Effector memory CD8-positive, alpha-beta T cell (primary cell): ENCODE measurements at regions not wholly inside any gene's neighbourhood (a gene's known extent, or its start where the extent isn't known, plus 50 kb on each side); places are given as distances from the start of the nearest gene placed in this dataset.
A peak's percentile ranks its signal among the peaks of the same experiment; 100 is the strongest.

Experiments used
- ATAC-seq: fragments of 150-1000 bp; cut with Tn5 transposase; replicated peaks from 2 replicates; pipeline ENCODE4 v1.10.0; 2021; ENCODE audit warnings: mild to moderate bottlenecking, moderate library complexity
- DNase-seq, 3 experiments: peaks; one replicate each; pipeline ENCODE4 v3.0.0; 2021
- H3K27ac Mint-ChIP-seq, 2 donors: one replicate each; pipeline ENCODE4 v1.8.0; 2022; ENCODE audit warnings: mild to moderate bottlenecking in 2 of 2, mixed read lengths in 2 of 2, moderate library complexity in 2 of 2
- H3K27me3 Mint-ChIP-seq, 2 donors: one replicate each; pipeline ENCODE4 v1.8.0; 2022; ENCODE audit warnings: mixed read lengths in 2 of 2
- H3K36me3 Mint-ChIP-seq: one replicate; pipeline ENCODE4 v1.8.0; 2022; ENCODE audit warnings: mild to moderate bottlenecking, moderate library complexity, mixed read lengths; ENCODE audit not compliant: insufficient read depth
- H3K4me1 Mint-ChIP-seq, 2 donors: one replicate each; pipeline ENCODE4 v1.8.0; 2022; ENCODE audit warnings: low read depth in 2 of 2, mixed read lengths in 2 of 2
- H3K4me3 Mint-ChIP-seq, 2 donors: one replicate each; pipeline ENCODE4 v1.8.0; 2022; ENCODE audit warnings: mild to moderate bottlenecking in 2 of 2, mixed read lengths in 2 of 2, moderate library complexity in 2 of 2
- H3K9me3 Mint-ChIP-seq, 2 donors: one replicate each; pipeline ENCODE4 v1.8.0; 2022; ENCODE audit warnings: mixed read lengths in 2 of 2

DNA sequence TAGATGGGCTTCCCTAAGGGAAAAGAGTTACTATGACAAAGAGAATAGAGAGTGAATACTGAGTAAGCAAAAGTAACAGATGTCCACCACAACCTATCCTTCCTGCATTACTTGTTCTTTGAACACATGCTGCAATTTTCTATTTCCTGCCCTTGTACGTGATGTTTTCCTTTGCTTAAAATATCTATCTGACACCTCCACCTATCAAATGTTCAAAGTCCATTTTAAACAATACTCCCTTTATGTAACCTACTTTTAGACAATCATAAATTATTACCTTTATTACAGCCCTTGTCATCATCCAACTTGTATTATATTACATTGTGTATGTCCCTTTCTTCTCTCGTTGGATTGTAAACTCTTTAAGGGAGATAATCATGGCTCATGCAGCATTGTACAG is 147.2 kb upstream of the DYRK2 start:
- Mint-ChIP-seq H3K27ac (peak overlapping the region in 1 of 2 donors; percentile 14), H3K27me3 (no peaks in the 10 kb centered on the region), H3K4me1 (peaks cover 6 to 9% of the 10 kb centered on the region in 2 donors), H3K4me3 (no peak overlapping the region), H3K9me3 (peaks cover 0 to 1% of the 10 kb centered on the region in 2 donors), H3K36me3 (no peaks in the 10 kb centered on the region)
- DNase-seq, result no peak
- ATAC-seq, result no peak

DNA sequence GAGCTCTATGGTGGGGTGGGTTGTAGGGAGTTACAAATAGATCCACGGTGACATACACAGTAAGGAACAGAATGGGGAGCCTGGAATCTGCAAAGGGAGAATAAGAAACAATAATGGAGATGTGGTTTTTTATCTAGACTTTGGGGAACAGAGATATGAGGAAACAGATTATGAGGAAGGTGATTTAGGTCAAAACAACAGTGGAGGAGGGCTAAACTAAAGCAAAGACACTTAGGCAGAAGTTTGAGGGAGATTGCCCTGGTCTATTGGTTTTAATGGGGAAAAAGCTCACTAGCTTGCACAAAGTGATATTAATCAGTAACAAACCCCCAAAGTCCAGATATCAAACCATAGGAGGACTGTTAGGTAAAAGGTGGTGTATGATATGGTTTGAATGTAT is 144.5 kb upstream of the DYRK2 start:
- no peak overlapping the region for H3K4me3 Mint-ChIP-seq
- peaks cover 0 to 1% of the 10 kb centered on the region in 2 donors for H3K9me3 Mint-ChIP-seq
- no peak overlapping the region for H3K27ac Mint-ChIP-seq
- H3K27me3 Mint-ChIP-seq, result no peaks in the 10 kb centered on the region
- ATAC-seq (no peak), DNase-seq (no peak)
- peaks cover 6 to 12% of the 10 kb centered on the region in 2 donors for H3K4me1 Mint-ChIP-seq
- no peaks in the 10 kb centered on the region for H3K36me3 Mint-ChIP-seq

DNA sequence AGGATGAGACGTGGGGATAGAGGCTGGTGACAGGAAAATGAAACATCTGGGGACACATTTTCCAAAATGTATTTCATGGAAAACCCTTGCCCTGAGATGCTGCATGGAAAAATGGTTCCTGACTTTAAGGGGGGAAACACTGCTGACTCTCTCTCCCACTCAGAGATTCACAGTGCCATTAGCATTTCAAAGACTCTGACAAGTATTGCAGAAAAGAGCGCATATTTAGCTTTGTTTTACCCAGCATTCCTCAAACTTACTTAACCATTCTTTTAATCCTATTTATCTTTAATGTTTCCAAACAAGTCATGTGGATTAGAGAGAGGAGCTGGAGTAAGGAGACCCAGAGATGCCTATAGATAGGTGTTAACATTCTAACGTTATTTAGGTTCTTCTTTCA is 141.8 kb upstream of the DYRK2 start:
- peaks cover 0 to 1% of the 10 kb centered on the region in 2 donors for H3K9me3 Mint-ChIP-seq
- H3K4me3 Mint-ChIP-seq, result no peak overlapping the region
- DNase-seq (no peak), ATAC-seq (no peak)
- no peaks in the 10 kb centered on the region for H3K27me3 Mint-ChIP-seq
- H3K4me1 Mint-ChIP-seq, result peaks cover 0 to 4% of the 10 kb centered on the region in 2 donors
- H3K36me3 Mint-ChIP-seq, result no peaks in the 10 kb centered on the region
- H3K27ac Mint-ChIP-seq, result no peak overlapping the region

DNA sequence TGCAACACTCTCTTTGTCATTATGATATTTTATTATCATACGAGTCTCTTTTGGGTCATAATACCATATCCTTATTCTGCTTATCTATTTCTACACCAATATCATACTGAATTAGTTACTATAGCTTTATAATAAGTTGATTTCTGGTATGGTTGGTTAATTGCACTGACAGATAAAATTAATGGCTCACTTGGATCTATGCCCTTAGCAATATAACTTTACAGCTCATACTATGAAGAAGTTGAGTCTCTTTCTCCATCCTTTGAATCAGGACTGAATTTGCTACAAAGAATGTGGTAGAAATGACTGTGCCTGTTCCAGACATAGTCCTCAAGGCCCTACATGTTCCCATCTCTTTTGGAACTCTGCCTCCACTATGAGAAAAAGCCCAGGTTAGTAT is 139.7 kb upstream of the DYRK2 start:
- Mint-ChIP-seq H3K9me3 (peaks cover 0 to 2% of the 10 kb centered on the region in 2 donors), H3K27ac (no peak overlapping the region), H3K4me1 (peaks cover 6 to 14% of the 10 kb centered on the region in 2 donors), H3K36me3 (no peaks in the 10 kb centered on the region), H3K27me3 (no peaks in the 10 kb centered on the region), H3K4me3 (no peak overlapping the region)
- no peak for ATAC-seq
- no peak for DNase-seq

GRCh38 chr12:67509666-67510386 is 138.7 kb upstream of the DYRK2 start:
- Mint-ChIP-seq H3K27me3 (no peaks in the 10 kb centered on the region), H3K36me3 (no peaks in the 10 kb centered on the region), H3K4me1 (peaks cover 10 to 21% of the 10 kb centered on the region in 2 donors), H3K4me3 (no peak overlapping the region), H3K9me3 (peaks cover 0 to 2% of the 10 kb centered on the region in 2 donors), H3K27ac (no peak overlapping the region)
- DNase-seq (no peak), ATAC-seq (no peak)

GRCh38 chr12:67512061-67512460 is 136.5 kb upstream of the DYRK2 start:
- Mint-ChIP-seq H3K27ac (peak overlapping the region in 1 of 2 donors; percentile 67), H3K9me3 (peaks cover 0 to 2% of the 10 kb centered on the region in 2 donors), H3K27me3 (no peaks in the 10 kb centered on the region), H3K4me1 (peaks cover 32 to 40% of the 10 kb centered on the region in 2 donors), H3K4me3 (no peak overlapping the region), H3K36me3 (peaks cover 2% of the 10 kb centered on the region)
- no peak for ATAC-seq
- no peak for DNase-seq

DNA sequence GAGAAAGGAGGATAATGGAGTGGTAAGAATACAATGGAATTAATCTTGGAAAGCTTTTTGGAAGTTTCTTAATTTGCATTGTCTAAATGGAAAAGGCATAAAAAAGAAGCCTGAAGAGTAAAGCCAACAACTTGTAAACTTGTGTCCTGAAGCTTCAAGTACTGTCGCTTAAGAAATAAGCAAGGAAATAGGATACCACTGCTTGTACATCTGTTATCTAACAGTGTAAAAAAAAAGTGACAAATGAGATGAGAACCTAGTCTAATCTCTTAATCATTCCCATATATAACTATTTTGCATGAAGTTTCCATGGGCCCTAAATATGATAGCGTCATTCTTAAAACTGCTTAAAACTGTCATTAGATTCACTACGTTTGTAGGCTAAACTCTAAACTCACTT is 134.0 kb upstream of the DYRK2 start:
- ATAC-seq, result no peak
- Mint-ChIP-seq H3K27ac (peak overlapping the region; percentile 84 to 88), H3K9me3 (peaks cover 0 to 2% of the 10 kb centered on the region in 2 donors), H3K4me3 (peak overlapping the region in 1 of 2 donors; percentile 22), H3K36me3 (peaks cover 2% of the 10 kb centered on the region), H3K27me3 (no peaks in the 10 kb centered on the region), H3K4me1 (peaks cover 35 to 42% of the 10 kb centered on the region in 2 donors)
- no peak for DNase-seq

DNA sequence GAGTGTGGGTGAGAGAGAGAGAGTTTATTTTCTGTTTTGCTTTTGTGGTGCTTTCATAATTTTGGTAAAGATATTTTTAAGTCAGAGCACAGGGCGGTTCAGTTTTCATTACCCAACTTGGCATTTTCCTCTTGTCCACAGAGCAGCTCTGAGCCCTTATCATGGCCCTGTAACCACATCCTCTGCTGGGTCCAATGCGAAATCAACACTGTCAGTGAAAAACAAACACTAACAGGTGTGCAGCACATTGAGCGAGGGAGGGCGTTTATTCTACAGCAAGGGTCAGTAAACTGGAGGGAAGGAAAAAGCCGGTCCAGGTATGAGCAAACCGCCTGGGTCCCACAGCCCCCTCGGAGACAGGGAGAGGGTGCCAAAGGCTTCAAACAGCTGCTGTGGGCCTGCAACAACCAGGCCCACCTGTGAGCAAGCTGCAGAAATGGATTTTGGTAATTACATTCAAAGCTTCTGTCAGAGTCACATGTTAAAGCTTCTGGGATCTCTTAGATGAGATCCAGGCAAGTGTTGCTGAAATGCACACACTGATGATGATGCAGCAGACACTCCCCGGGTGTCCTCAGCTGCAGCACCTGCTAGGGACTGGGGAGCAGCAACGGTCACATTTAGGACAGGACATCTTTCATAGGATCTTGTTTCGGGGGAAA is 132.7 kb upstream of the DYRK2 start:
- Mint-ChIP-seq H3K9me3 (peaks cover 0 to 2% of the 10 kb centered on the region in 2 donors), H3K27me3 (no peaks in the 10 kb centered on the region), H3K36me3 (peaks cover 2% of the 10 kb centered on the region), H3K27ac (peak overlapping the region; percentile 84 to 88), H3K4me1 (peaks cover 35 to 42% of the 10 kb centered on the region in 2 donors), H3K4me3 (peak overlapping the region; percentile 58 to 70)
- ATAC-seq (peak; percentile 97), DNase-seq (peak; percentile 26 to 43 (median 28))

DNA sequence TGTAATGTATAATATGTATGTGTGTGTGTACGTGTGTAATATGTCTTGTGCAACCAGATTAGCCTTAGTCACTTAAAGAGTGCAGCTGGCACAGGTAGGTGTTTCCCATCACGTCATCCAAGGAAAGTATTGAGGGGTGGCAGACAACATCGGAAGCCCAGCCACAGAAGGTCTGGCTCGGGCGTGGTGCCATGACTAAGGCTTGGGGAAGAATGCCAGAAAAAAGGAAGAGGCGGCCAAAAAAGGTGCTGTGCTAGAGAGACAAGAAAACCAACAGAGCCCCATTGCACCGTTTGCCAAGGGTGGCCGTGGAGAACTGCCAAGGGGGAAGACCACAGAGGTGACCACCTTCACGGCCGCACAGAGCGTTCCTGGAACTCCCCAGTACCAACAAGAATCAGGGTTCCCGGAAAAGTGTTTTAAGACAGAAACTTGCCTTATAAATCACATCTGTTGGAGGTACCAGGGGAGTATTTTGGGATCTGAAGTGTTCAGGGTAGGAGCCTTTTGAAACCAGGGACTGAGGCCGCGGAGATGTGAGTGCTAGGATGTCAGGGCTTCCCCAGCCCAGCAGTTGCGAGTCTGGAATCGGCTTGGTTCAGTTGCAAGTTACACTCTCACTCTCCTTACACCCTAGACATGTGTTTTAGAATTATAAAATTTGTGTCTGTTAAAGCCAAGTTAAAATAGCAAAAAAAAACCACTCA is 131.2 kb upstream of the DYRK2 start:
- Mint-ChIP-seq H3K27me3 (no peaks in the 10 kb centered on the region), H3K4me1 (peaks cover 34 to 38% of the 10 kb centered on the region in 2 donors), H3K27ac (peak overlapping the region in 1 of 2 donors; percentile 88), H3K4me3 (no peak overlapping the region), H3K36me3 (peaks cover 2% of the 10 kb centered on the region), H3K9me3 (peaks cover 0 to 2% of the 10 kb centered on the region in 2 donors)
- no peak for ATAC-seq
- DNase-seq, result no peak

- no peak overlapping the region for H3K4me3 Mint-ChIP-seq
- ATAC-seq, result no peak
- H3K27me3 Mint-ChIP-seq, result no peaks in the 10 kb centered on the region
- peaks cover 25% of the 10 kb centered on the region in 2 donors for H3K4me1 Mint-ChIP-seq
- no peak for DNase-seq
- H3K36me3 Mint-ChIP-seq, result peaks cover 2% of the 10 kb centered on the region
- no peak overlapping the region for H3K27ac Mint-ChIP-seq
- H3K9me3 Mint-ChIP-seq, result no peaks in the 10 kb centered on the region
These were observed 128.8 kb upstream of the DYRK2 start for GRCh38 chr12:67519484-67520433.

- Mint-ChIP-seq H3K4me1 (peaks cover 18 to 20% of the 10 kb centered on the region in 2 donors), H3K9me3 (no peaks in the 10 kb centered on the region), H3K4me3 (no peak overlapping the region), H3K36me3 (peaks cover 2% of the 10 kb centered on the region), H3K27me3 (no peaks in the 10 kb centered on the region), H3K27ac (peak overlapping the region in 1 of 2 donors; percentile 33)
- ATAC-seq (no peak), DNase-seq (no peak)
These were observed 127.9 kb upstream of the DYRK2 start for GRCh38 chr12:67520606-67521005.

DNA sequence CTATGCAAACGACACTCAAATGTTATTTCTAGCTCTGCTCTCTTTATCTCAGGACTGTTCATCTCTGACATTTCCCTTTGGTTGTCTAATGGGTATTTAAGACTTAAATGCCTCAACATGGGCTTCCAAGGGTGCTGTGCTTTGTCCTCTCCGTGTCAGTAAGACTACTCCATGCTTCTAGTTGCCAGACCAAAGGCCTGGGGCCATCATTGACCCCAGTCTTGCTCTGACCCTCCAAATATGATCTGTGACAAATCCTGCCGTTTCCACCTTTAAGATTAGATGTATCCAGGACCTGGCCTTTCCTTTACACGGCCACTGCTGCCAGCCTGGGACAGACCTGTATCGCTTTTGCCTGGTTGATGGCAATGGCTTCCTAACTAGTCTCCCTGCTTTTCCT is 126.3 kb upstream of the DYRK2 start:
- H3K27me3 Mint-ChIP-seq, result no peaks in the 10 kb centered on the region
- no peak overlapping the region for H3K4me3 Mint-ChIP-seq
- ATAC-seq, result no peak
- H3K4me1 Mint-ChIP-seq, result peaks cover 10 to 15% of the 10 kb centered on the region in 2 donors
- H3K36me3 Mint-ChIP-seq, result no peaks in the 10 kb centered on the region
- no peak overlapping the region for H3K27ac Mint-ChIP-seq
- DNase-seq, result no peak
- no peaks in the 10 kb centered on the region for H3K9me3 Mint-ChIP-seq

- no peak for ATAC-seq
- H3K4me3 Mint-ChIP-seq, result no peak overlapping the region
These were observed 125.0 kb upstream of the DYRK2 start for GRCh38 chr12:67523538-67523937.

More at GRCh38 chr12:67523538-67523937, 125.0 kb upstream of the DYRK2 start:
- H3K27me3 Mint-ChIP-seq, result no peaks in the 10 kb centered on the region
- DNase-seq, result no peak
- H3K27ac Mint-ChIP-seq, result no peak overlapping the region
- H3K36me3 Mint-ChIP-seq, result no peaks in the 10 kb centered on the region
- peaks cover 9 to 15% of the 10 kb centered on the region in 2 donors for H3K4me1 Mint-ChIP-seq
- H3K9me3 Mint-ChIP-seq, result no peaks in the 10 kb centered on the region
